Osteocyte (in vitro differentiated cells): ENCODE measurements at regions not wholly inside any gene's neighbourhood (a gene's known extent, or its start where the extent isn't known, plus 50 kb on each side); places are given as distances from the start of the nearest gene placed in this dataset.

Source experiments
- DNase-seq: peaks from one replicate; pipeline ENCODE4 v3.0.0; 2021; ENCODE audit warnings: mixed read lengths; ENCODE audit not compliant: unreplicated experiment; ENCODE audit errors: extremely low spot score
- H3K27ac Mint-ChIP-seq: one replicate; pipeline ENCODE4 v1.8.0; 2021; ENCODE audit warnings: mild to moderate bottlenecking, mixed read lengths; ENCODE audit not compliant: unreplicated experiment
- H3K27me3 Mint-ChIP-seq: one replicate; pipeline ENCODE4 v1.8.0; 2021; ENCODE audit warnings: mixed read lengths; ENCODE audit not compliant: unreplicated experiment
- H3K36me3 Mint-ChIP-seq: one replicate; pipeline ENCODE4 v1.8.0; 2021; ENCODE audit warnings: mixed read lengths; ENCODE audit not compliant: unreplicated experiment
- H3K4me1 Mint-ChIP-seq: one replicate; pipeline ENCODE4 v1.8.0; 2021; ENCODE audit warnings: mixed read lengths; ENCODE audit not compliant: unreplicated experiment
- H3K4me3 Mint-ChIP-seq: one replicate; pipeline ENCODE4 v1.8.0; 2021; ENCODE audit warnings: mild to moderate bottlenecking, moderate library complexity, mixed read lengths; ENCODE audit not compliant: unreplicated experiment
- H3K9me3 Mint-ChIP-seq: one replicate; pipeline ENCODE4 v1.8.0; 2021; ENCODE audit warnings: mixed read lengths; ENCODE audit not compliant: unreplicated experiment
- CTCF ChIP-seq: fragments of 200-600 bp; sonication (generic); IDR thresholded peaks from 2 replicates; pipeline ENCODE4 v1.5.0; 2021; ENCODE audit warnings: antibody characterized with exemption, mild to moderate bottlenecking, moderate library complexity

GRCh38 chr5:133794771-133795415, 173.5 kb downstream of the C5orf15 start:
- peaks cover 24% of the 10 kb centered on the region for H3K27me3 Mint-ChIP-seq

GRCh38 chr5:133793756-133794465, 174.5 kb downstream of the C5orf15 start:
- TF ChIP-seq CTCF = no peak
- H3K27me3 Mint-ChIP-seq = peaks cover 26% of the 10 kb centered on the region
- H3K4me1 Mint-ChIP-seq = no peaks in the 10 kb centered on the region
- peak; percentile 73 for DNase-seq
- H3K27ac Mint-ChIP-seq = no peak overlapping the region
- H3K36me3 Mint-ChIP-seq = no peaks in the 10 kb centered on the region
- H3K9me3 Mint-ChIP-seq = no peaks in the 10 kb centered on the region
- no peak overlapping the region for H3K4me3 Mint-ChIP-seq

More at GRCh38 chr5:133794771-133795415, 173.5 kb downstream of the C5orf15 start:
- no peak for TF ChIP-seq CTCF
- peak; percentile 53 for DNase-seq
- Mint-ChIP-seq H3K27ac (no peak overlapping the region), H3K36me3 (no peaks in the 10 kb centered on the region), H3K9me3 (no peaks in the 10 kb centered on the region), H3K4me3 (no peak overlapping the region), H3K4me1 (no peaks in the 10 kb centered on the region)

GRCh38 chr5:133792655-133793054, 175.8 kb downstream of the C5orf15 start:
- Mint-ChIP-seq H3K4me1 (no peaks in the 10 kb centered on the region), H3K27ac (no peak overlapping the region), H3K9me3 (no peaks in the 10 kb centered on the region), H3K36me3 (no peaks in the 10 kb centered on the region), H3K27me3 (peaks cover 23% of the 10 kb centered on the region), H3K4me3 (no peak overlapping the region)
- DNase-seq = peak; percentile 34
- no peak for TF ChIP-seq CTCF

- peak; percentile 48 for DNase-seq
- H3K9me3 Mint-ChIP-seq = no peaks in the 10 kb centered on the region
- TF ChIP-seq CTCF = no peak
- H3K36me3 Mint-ChIP-seq = no peaks in the 10 kb centered on the region
- no peak overlapping the region for H3K27ac Mint-ChIP-seq
- H3K4me3 Mint-ChIP-seq = no peak overlapping the region
- peaks cover 21% of the 10 kb centered on the region for H3K27me3 Mint-ChIP-seq
- no peaks in the 10 kb centered on the region for H3K4me1 Mint-ChIP-seq
Measured at GRCh38 chr5:133792024-133792423, 176.4 kb downstream of the C5orf15 start.

- H3K4me3 Mint-ChIP-seq = no peak overlapping the region
- no peaks in the 10 kb centered on the region for H3K36me3 Mint-ChIP-seq
- H3K9me3 Mint-ChIP-seq = no peaks in the 10 kb centered on the region
- no peak overlapping the region for H3K27ac Mint-ChIP-seq
- no peak for TF ChIP-seq CTCF
- no peaks in the 10 kb centered on the region for H3K4me1 Mint-ChIP-seq
- peak; percentile 54 for DNase-seq
- peaks cover 21% of the 10 kb centered on the region for H3K27me3 Mint-ChIP-seq
Measured at GRCh38 chr5:133790898-133791297, 177.5 kb downstream of the C5orf15 start.
